Neutrophil (primary cell): ENCODE measurements at regions not wholly inside any gene's neighbourhood (a gene's known extent, or its start where the extent isn't known, plus 50 kb on each side); places are given as distances from the start of the nearest gene placed in this dataset.
"Not testable (repeated sequence)": the region's sequence is repeated elsewhere in the genome, so short reads cannot be mapped to it uniquely, and the experiment has no call there.

Experiments used
- H3K27ac ChIP-seq: fragments of 200-600 bp; sonication (generic); 2 replicates; pipeline ENCODE4 v1.5.1; 2016; ENCODE audit warnings: mild to moderate bottlenecking, moderate library complexity
- H3K27me3 ChIP-seq: fragments of 200-600 bp; sonication (generic); 2 replicates; pipeline ENCODE4 v1.6.0; 2016; ENCODE audit warnings: mild to moderate bottlenecking
- H3K36me3 ChIP-seq: fragments of 200-600 bp; sonication (generic); 2 replicates; pipeline ENCODE4 v1.5.1; 2017
- H3K4me1 ChIP-seq, 2 experiments: fragments of 200-600 bp in 1 of 2; sonication (generic) in 1 of 2; 1 replicate in 1 of 2; 2 replicates in 1 of 2; pipeline versions ENCODE4 v1.5.1 to v1.6.1; 2013 to 2016; ENCODE audit warnings: low read depth in 1 of 2, low read length in 1 of 2, mild to moderate bottlenecking in 1 of 2, moderate library complexity in 1 of 2; ENCODE audit not compliant: control insufficient read depth in 1 of 2, insufficient read depth in 1 of 2
- H3K4me3 ChIP-seq, 2 experiments: fragments of 200-600 bp in 1 of 2; sonication (generic) in 1 of 2; 1 replicate in 1 of 2; 2 replicates in 1 of 2; pipeline ENCODE4 v1.5.1; 2013 to 2016; ENCODE audit warnings: low read depth in 1 of 2, low read length in 1 of 2, mild to moderate bottlenecking in 1 of 2, moderate library complexity in 1 of 2
- H3K9me3 ChIP-seq: fragments of 200-600 bp; sonication (generic); 2 replicates; pipeline ENCODE4 v1.5.1; 2016
- CTCF ChIP-seq: fragments of 200-600 bp; sonication (generic); IDR thresholded peaks from 2 replicates; pipeline ENCODE4 v1.5.1; 2016; ENCODE audit warnings: antibody characterized with exemption

DNA sequence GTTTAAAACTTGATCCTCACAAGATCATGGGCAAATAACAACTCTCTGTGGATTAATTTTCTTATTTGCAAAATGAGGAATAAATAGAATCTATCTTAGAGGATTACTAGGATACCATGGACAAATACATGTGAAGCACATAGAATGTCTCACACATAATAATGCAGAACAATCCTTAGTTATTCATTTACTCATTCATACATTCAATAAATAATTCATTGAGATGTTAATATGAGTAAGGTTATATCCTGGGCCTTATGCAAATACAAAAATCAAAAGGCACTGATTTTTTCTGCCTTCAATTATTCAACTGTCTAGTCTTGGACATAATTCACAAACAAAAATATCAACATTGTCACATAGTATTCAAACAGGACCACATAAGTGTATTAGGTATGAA, 654.1 kb downstream of the MECOM start:
- Histone ChIP-seq H3K4me3 (no peak overlapping the region), H3K27ac (no peak overlapping the region), H3K4me1 (no peaks in the 10 kb centered on the region), H3K27me3 (no peaks in the 10 kb centered on the region), H3K36me3 (no peaks in the 10 kb centered on the region), H3K9me3 (no peaks in the 10 kb centered on the region)
- no peak for TF ChIP-seq CTCF

DNA sequence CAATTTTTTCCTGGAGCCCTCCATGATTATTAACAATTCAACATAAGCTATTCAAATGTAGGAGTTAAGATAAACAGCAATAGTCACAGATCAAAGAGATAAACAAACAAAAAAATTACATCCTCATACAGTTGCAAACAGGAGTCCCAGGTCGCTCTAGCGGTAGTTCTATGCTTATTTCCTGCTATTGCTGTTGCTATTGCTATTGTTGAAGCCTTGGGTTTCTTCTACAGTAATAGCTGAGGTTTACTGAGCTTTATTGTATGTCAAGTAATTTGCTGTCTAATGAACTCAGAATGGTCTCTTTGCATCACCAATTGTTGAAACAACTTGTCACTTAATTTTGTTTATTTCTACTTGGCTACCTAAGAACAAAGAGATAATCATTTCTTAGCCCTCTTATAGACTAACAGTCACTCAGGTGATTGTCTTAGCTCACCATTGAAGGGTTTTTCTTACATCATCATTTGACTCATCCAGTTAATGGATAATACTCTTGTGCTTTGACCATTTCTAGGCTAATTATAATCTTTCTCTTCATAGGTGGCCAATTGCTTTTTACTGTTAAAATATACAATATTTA, 654.6 kb downstream of the MECOM start:
- H3K27me3 ChIP-seq = no peaks in the 10 kb centered on the region
- no peak for TF ChIP-seq CTCF
- H3K27ac ChIP-seq = no peak overlapping the region
- H3K9me3 ChIP-seq = no peaks in the 10 kb centered on the region
- no peaks in the 10 kb centered on the region for H3K4me1 ChIP-seq
- no peak overlapping the region for H3K4me3 ChIP-seq
- no peaks in the 10 kb centered on the region for H3K36me3 ChIP-seq

GRCh38 chr3:169007145-169007544, 656.4 kb downstream of the MECOM start:
- no peaks in the 10 kb centered on the region for H3K4me1 ChIP-seq
- H3K4me3 ChIP-seq = no peak overlapping the region
- no peaks in the 10 kb centered on the region for H3K9me3 ChIP-seq
- no peaks in the 10 kb centered on the region for H3K27me3 ChIP-seq
- no peak overlapping the region for H3K27ac ChIP-seq
- no peaks in the 10 kb centered on the region for H3K36me3 ChIP-seq
- no peak for TF ChIP-seq CTCF

DNA sequence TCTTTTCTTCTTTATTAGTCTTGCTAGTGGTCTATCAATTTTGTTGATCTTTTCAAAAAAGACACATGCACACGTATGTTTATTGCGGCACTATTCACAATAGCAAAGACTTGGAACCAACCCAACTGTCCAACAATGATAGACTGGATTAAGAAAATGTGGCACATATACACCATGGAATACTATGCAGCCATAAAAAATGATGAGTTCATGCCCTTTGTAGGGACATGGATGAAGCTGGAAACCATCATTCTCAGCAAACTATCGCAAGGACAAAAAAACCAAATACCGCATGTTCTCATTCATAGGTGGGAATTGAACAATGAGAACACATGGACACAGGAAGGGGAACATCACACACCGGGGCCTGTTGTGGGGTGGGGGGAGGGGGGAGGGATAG, 657.1 kb downstream of the MECOM start:
- H3K4me1 ChIP-seq, H3K36me3 ChIP-seq, H3K4me3 ChIP-seq, H3K27ac ChIP-seq, H3K9me3 ChIP-seq, H3K27me3 ChIP-seq: not testable (repeated sequence)

GRCh38 chr3:169002689-169003088, 660.8 kb downstream of the MECOM start:
- no peak for TF ChIP-seq CTCF
- no peak overlapping the region for H3K27ac ChIP-seq
- no peaks in the 10 kb centered on the region for H3K4me1 ChIP-seq
- H3K9me3 ChIP-seq = no peaks in the 10 kb centered on the region
- no peak overlapping the region for H3K4me3 ChIP-seq
- H3K27me3 ChIP-seq = no peaks in the 10 kb centered on the region
- H3K36me3 ChIP-seq = no peaks in the 10 kb centered on the region

- Histone ChIP-seq H3K27me3 (no peaks in the 10 kb centered on the region), H3K4me3 (no peak overlapping the region), H3K36me3 (no peaks in the 10 kb centered on the region), H3K4me1 (no peaks in the 10 kb centered on the region), H3K27ac (no peak overlapping the region), H3K9me3 (no peaks in the 10 kb centered on the region)
- TF ChIP-seq CTCF = no peak
Measured at GRCh38 chr3:168998792-168999191, 664.7 kb downstream of the MECOM start.
